ENCODE measurements at regions not wholly inside any gene's neighbourhood (a gene's known extent, or its start where the extent isn't known, plus 50 kb on each side); places are given as distances from the start of the nearest gene placed in this dataset.

- TF ChIP-seq CTCF (conservative IDR thresholded peaks at IDR 0.05; ENCODE audit: low read depth, low read length) (no peak), EZH2 (IDR thresholded peaks at IDR 0.05; ENCODE audit: borderline replicate concordance, low read depth, low read length, poor library complexity, severe bottlenecking) (no peak)
These were observed 156.3 kb downstream of the CPEB2 start for GRCh38 chr4:15158406-15159091.

Data from A673 (cell line).